ENCODE measurements at regions not wholly inside any gene's neighbourhood (a gene's known extent, or its start where the extent isn't known, plus 50 kb on each side); places are given as distances from the start of the nearest gene placed in this dataset.

- TF ChIP-seq CTCF (IDR thresholded peaks at IDR 0.05; ENCODE audit: low read depth, low read length, poor library complexity, severe bottlenecking) (no peak), EZH2phosphoT487 (IDR thresholded peaks at IDR 0.05; ENCODE audit: borderline replicate concordance, low read length) (no peak)
Observed at GRCh38 chr3:177495566-177495965, 298.3 kb upstream of the TBL1XR1 start.
